ENCODE measurements at regions not wholly inside any gene's neighbourhood (a gene's known extent, or its start where the extent isn't known, plus 50 kb on each side); places are given as distances from the start of the nearest gene placed in this dataset.

DNA sequence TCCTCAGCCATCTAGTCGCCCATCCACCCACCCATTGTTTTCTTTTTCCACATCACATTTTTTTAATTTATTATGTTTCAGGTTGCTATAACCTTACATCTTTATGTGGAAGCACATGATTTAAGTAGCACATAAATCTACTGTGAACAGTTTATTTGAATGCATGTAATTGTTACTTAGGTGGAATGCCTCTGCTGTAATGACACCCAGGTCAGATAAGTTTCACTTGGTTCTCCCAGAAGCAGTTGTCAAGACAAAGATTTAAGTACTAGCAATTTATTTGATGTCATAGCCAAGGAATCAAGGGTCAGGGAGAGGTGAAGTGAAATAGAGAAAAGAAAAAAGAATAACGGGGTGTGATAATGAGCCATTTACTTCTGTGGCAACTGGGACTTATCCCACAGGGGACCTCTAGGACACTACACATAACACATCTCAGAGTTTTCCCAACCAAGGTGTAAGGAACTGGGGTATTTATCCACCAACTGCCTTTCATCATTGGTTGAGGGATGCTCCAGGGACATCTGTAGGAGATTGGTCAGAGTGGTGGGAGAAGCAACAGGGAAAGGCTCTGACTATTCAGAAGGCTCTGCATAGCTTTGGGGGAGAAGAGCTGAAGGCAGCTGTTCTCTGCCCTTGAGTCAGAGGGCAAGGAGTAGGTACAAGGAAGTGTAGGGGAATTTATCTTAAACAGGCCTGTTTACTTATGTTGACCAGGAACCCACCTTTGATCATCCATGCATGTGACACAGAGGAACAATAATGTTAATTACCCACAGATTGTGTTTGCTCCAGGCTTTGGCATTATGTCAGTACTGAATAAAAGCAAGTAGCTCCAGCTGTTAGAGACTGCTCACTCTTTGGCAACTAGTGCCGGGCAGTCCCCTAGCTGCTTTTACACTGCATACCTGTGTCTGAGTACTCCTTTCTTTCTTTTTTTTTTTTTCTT, 94.8 kb downstream of the CD200R1L start:
- no peak for TF ChIP-seq CTCF (IDR thresholded peaks at IDR 0.05)
- no peak for TF ChIP-seq POLR2A (IDR thresholded peaks at IDR 0.05)
